ENCODE measurements at regions not wholly inside any gene's neighbourhood (a gene's known extent, or its start where the extent isn't known, plus 50 kb on each side); places are given as distances from the start of the nearest gene placed in this dataset.

GRCh38 chr2:186325827-186326535 lies 160.1 kb upstream of the ZC3H15 start:
- TF ChIP-seq EP300 (IDR thresholded peaks at IDR 0.05) (no peak), CTCF (IDR thresholded peaks at IDR 0.05) (no peak), POLR2A (IDR thresholded peaks at IDR 0.05) (no peak), POLR2AphosphoS5 (IDR thresholded peaks at IDR 0.05) (no peak)
